ENCODE measurements at regions not wholly inside any gene's neighbourhood (a gene's known extent, or its start where the extent isn't known, plus 50 kb on each side); places are given as distances from the start of the nearest gene placed in this dataset.

DNA sequence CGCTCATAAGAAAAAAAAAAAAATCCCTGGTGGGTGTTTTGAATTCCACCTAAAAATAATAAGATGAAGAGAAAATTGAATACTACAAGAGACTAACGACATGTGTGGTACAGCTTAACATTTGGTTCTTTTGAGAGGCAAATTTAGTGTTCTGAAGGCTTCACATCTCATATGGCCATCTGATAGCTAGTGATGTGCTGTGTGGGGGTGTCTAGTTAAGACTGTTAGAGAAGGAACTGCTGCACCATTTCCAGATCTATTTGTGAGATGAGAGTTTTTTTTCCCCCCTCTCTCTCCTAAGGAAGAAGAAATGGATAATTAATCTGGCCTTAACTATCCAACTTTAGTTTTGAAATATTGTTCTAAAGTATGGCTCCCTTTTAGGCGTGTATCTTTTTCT is 321.6 kb downstream of the SLC4A3 start:
- no peak for TF ChIP-seq POLR2A (IDR thresholded peaks at IDR 0.05)
- TF ChIP-seq, protein P1, sequence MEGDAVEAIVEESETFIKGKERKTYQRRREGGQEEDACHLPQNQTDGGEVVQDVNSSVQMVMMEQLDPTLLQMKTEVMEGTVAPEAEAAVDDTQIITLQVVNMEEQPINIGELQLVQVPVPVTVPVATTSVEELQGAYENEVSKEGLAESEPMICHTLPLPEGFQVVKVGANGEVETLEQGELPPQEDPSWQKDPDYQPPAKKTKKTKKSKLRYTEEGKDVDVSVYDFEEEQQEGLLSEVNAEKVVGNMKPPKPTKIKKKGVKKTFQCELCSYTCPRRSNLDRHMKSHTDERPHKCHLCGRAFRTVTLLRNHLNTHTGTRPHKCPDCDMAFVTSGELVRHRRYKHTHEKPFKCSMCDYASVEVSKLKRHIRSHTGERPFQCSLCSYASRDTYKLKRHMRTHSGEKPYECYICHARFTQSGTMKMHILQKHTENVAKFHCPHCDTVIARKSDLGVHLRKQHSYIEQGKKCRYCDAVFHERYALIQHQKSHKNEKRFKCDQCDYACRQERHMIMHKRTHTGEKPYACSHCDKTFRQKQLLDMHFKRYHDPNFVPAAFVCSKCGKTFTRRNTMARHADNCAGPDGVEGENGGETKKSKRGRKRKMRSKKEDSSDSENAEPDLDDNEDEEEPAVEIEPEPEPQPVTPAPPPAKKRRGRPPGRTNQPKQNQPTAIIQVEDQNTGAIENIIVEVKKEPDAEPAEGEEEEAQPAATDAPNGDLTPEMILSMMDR (IDR thresholded peaks at IDR 0.05) = no peak
